ENCODE measurements at regions not wholly inside any gene's neighbourhood (a gene's known extent, or its start where the extent isn't known, plus 50 kb on each side); places are given as distances from the start of the nearest gene placed in this dataset.

DNA sequence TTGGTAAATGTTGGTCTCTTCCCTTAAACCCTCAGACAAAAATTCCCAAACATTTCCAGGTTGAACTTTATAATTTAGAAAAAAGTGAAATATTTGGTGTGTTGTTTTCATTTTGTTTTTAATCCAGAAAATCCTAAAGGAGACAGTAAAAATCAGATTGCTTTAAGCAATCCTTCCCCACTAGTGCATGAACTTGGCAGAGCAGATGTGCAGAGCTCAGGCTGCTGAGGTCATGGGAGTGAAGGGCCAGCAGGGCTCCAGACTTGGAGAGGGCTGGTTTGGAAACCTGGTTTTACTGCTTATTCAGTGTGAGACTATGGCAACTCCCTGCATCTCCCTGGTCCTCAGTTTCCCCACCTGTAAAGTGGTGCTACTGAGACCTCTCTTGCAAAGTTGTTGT is 66.7 kb upstream of the TEX51 start:
- no peak for FAIRE-seq
- no peaks in the 10 kb centered on the region for H3K4me1 ChIP-seq
- no peaks in the 10 kb centered on the region for H3K9me3 ChIP-seq
- ChIA-PET POLR2A (no interaction called here), CTCF (no interaction called here)
- no peak for TF ChIP-seq PHF8 (IDR thresholded peaks at IDR 0.05; ENCODE audit: borderline replicate concordance, low read depth)
- no peak for TF ChIP-seq RCOR1 (IDR thresholded peaks at IDR 0.05; ENCODE audit: low read depth, low read length)
- TF ChIP-seq, protein P1, sequence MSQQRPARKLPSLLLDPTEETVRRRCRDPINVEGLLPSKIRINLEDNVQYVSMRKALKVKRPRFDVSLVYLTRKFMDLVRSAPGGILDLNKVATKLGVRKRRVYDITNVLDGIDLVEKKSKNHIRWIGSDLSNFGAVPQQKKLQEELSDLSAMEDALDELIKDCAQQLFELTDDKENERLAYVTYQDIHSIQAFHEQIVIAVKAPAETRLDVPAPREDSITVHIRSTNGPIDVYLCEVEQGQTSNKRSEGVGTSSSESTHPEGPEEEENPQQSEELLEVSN (IDR thresholded peaks at IDR 0.05; ENCODE audit: borderline replicate concordance, low read depth): no peak
- no peak for TF ChIP-seq MAX (IDR thresholded peaks at IDR 0.05)
- no peak for TF ChIP-seq JUNB (IDR thresholded peaks at IDR 0.05)
- TF ChIP-seq ESRRA (IDR thresholded peaks at IDR 0.05; ENCODE audit: borderline replicate concordance, low read length): no peak
- TF ChIP-seq HMGXB4 (CRISPR knock-in tag; IDR thresholded peaks at IDR 0.05; ENCODE audit: borderline replicate concordance): no peak
- no peak for TF ChIP-seq SREBF2 (IDR thresholded peaks at IDR 0.05)
- TF ChIP-seq CBX2 (IDR thresholded peaks at IDR 0.05; ENCODE audit: borderline replicate concordance, low read depth): no peak
- no peak for TF ChIP-seq MAFK (IDR thresholded peaks at IDR 0.05; ENCODE audit: partially characterized antibody)
- no peak for TF ChIP-seq FOSB (CRISPR knock-in tag; IDR thresholded peaks at IDR 0.05)
- no peak for TF ChIP-seq BCL3 (IDR thresholded peaks at IDR 0.05)
- TF ChIP-seq GATA3 (IDR thresholded peaks at IDR 0.05; ENCODE audit: borderline replicate concordance): no peak
- no peak for ATAC-seq
- no peak overlapping the region for H3K4me3 ChIP-seq
- no peak for DNase-seq (ENCODE audit: low read depth in 1 of 2, low spot score in 1 of 2)
- H3K27ac ChIP-seq: no peak overlapping the region
- H3K4me2 ChIP-seq: no peak overlapping the region

- ATAC-seq (no peak), FAIRE-seq (no peak), DNase-seq (ENCODE audit: low read depth in 1 of 2, low spot score in 1 of 2) (no peak)
- WGBS (ENCODE audit: missing lambda C conversion rate): 18% methylated on average over 5 of the region's 5 CpGs
- CTCF ChIA-PET: no interaction called here
- no peaks in the 10 kb centered on the region for H3K4me1 ChIP-seq
- no peak for TF ChIP-seq PBX3 (IDR thresholded peaks at IDR 0.05)
- no peaks in the 10 kb centered on the region for H3K9me3 ChIP-seq
- POLR2A ChIA-PET: no interaction called here
- no peak overlapping the region for H3K4me2 ChIP-seq
- no peak overlapping the region for H3K4me3 ChIP-seq
- H3K27ac ChIP-seq: no peak overlapping the region
These were observed 65.9 kb upstream of the TEX51 start for GRCh38 chr2:126832757-126833156.

- no peaks in the 10 kb centered on the region for H3K9me3 ChIP-seq
- ChIA-PET POLR2A (no interaction called here), CTCF (no interaction called here)
- DNase-seq (ENCODE audit: low read depth in 1 of 2, low spot score in 1 of 2) (no peak), ATAC-seq (no peak), FAIRE-seq (no peak)
- H3K4me3 ChIP-seq: no peak overlapping the region
- H3K4me2 ChIP-seq: no peak overlapping the region
- WGBS (ENCODE audit: missing lambda C conversion rate): 46% methylated on average over 6 of the region's 6 CpGs
- no peak overlapping the region for H3K27ac ChIP-seq
- TF ChIP-seq RARB (CRISPR knock-in tag; IDR thresholded peaks at IDR 0.05) (no peak), HEYL (CRISPR knock-in tag; IDR thresholded peaks at IDR 0.05) (no peak), MAZ (IDR thresholded peaks at IDR 0.05; ENCODE audit: borderline replicate concordance, low read depth, low read length) (no peak), FOSL2 (IDR thresholded peaks at IDR 0.05) (no peak), FOSL2 (CRISPR knock-in tag; IDR thresholded peaks at IDR 0.05) (no peak), RNF2 (IDR thresholded peaks at IDR 0.05; ENCODE audit: borderline replicate concordance, low read depth) (no peak), FOXS1 (CRISPR knock-in tag; IDR thresholded peaks at IDR 0.05) (no peak), PHF8 (IDR thresholded peaks at IDR 0.05; ENCODE audit: borderline replicate concordance, low read depth) (no peak), SREBF2 (IDR thresholded peaks at IDR 0.05) (no peak), EHF (CRISPR knock-in tag; IDR thresholded peaks at IDR 0.05) (no peak), ZNF302 (CRISPR knock-in tag; IDR thresholded peaks at IDR 0.05) (no peak)
- TF ChIP-seq, protein P1 (IDR thresholded peaks at IDR 0.05; ENCODE audit: borderline replicate concordance, low read depth): no peak
- H3K4me1 ChIP-seq: no peaks in the 10 kb centered on the region
These were observed 64.6 kb upstream of the TEX51 start for GRCh38 chr2:126834006-126834659.
